GM23338 (cell line): ENCODE measurements at regions not wholly inside any gene's neighbourhood (a gene's known extent, or its start where the extent isn't known, plus 50 kb on each side); places are given as distances from the start of the nearest gene placed in this dataset.

Experiments used
- ATAC-seq: fragments of 200-7000 bp; cut with Tn5 transposase; 3 replicates; pipeline ENCODE4 v1.9.1; 2020
- DNase-seq: peaks from one replicate; pipeline ENCODE4 v3.0.0-alpha.2; 2015; ENCODE audit warnings: low spot score
- H2AFZ ChIP-seq: fragments of 200-600 bp; sonication (generic); 2 replicates; pipeline ENCODE4 v1.8.0; 2016; ENCODE audit warnings: antibody characterized with exemption, mild to moderate bottlenecking, moderate library complexity
- H3F3A ChIP-seq: fragments of 200-600 bp; sonication (generic); replicated peaks from 2 replicates; pipeline ENCODE4 v1.8.0; 2017; ENCODE audit warnings: antibody characterized with exemption, mixed run types, low read depth
- H3K27ac ChIP-seq: fragments of 200-600 bp; sonication (generic); 2 replicates; pipeline ENCODE4 v1.6.1; 2016; ENCODE audit warnings: low read depth
- H3K27me3 ChIP-seq: fragments of 200-600 bp; sonication (generic); 2 replicates; pipeline ENCODE4 v1.8.0; 2016; ENCODE audit warnings: mild to moderate bottlenecking, mixed run types, moderate library complexity; ENCODE audit not compliant: insufficient read depth
- H3K36me3 ChIP-seq: fragments of 200-600 bp; sonication (generic); 2 replicates; pipeline ENCODE4 v1.8.0; 2016; ENCODE audit warnings: mild to moderate bottlenecking; ENCODE audit not compliant: insufficient read depth
- H3K4me1 ChIP-seq: fragments of 200-600 bp; sonication (generic); 2 replicates; pipeline ENCODE4 v1.8.0; 2016; ENCODE audit warnings: mild to moderate bottlenecking, moderate library complexity; ENCODE audit not compliant: insufficient read depth
- H3K4me2 ChIP-seq: fragments of 200-600 bp; sonication (generic); 2 replicates; pipeline ENCODE4 v1.7.1; 2017; ENCODE audit warnings: mixed run types
- H3K4me3 ChIP-seq: fragments of 200-600 bp; sonication (generic); 2 replicates; pipeline ENCODE4 v1.6.1; 2016; ENCODE audit warnings: mixed run types
- H3K79me2 ChIP-seq: fragments of 200-600 bp; sonication (generic); replicated peaks from 2 replicates; pipeline ENCODE4 v1.8.0; 2017; ENCODE audit warnings: mild to moderate bottlenecking; ENCODE audit not compliant: insufficient read depth
- H3K9me2 ChIP-seq: fragments of 200-600 bp; sonication (generic); 2 replicates; pipeline ENCODE4 v1.8.0; 2017; ENCODE audit not compliant: insufficient read depth
- H4K20me1 ChIP-seq: fragments of 200-600 bp; sonication (generic); replicated peaks from 2 replicates; pipeline ENCODE4 v1.8.0; 2017; ENCODE audit warnings: mild to moderate bottlenecking; ENCODE audit not compliant: insufficient read depth
- H3K27ac Mint-ChIP-seq: 2 replicates; pipeline ENCODE4 v1.8.0; 2020; ENCODE audit warnings: inconsistent platforms, mild to moderate bottlenecking, moderate library complexity, mixed read lengths
- H3K27me3 Mint-ChIP-seq: 3 replicates; pipeline ENCODE4 v1.8.0; 2022; ENCODE audit warnings: low read depth, mild to moderate bottlenecking, moderate library complexity, mixed read lengths, inconsistent platforms; ENCODE audit not compliant: insufficient read depth, poor library complexity
- H3K36me3 Mint-ChIP-seq: 3 replicates; pipeline ENCODE4 v1.8.0; 2021; ENCODE audit warnings: low read depth, mild to moderate bottlenecking, inconsistent platforms, moderate library complexity, mixed read lengths
- H3K4me1 Mint-ChIP-seq: 3 replicates; pipeline ENCODE4 v1.8.0; 2020; ENCODE audit warnings: mild to moderate bottlenecking, inconsistent platforms, mixed read lengths
- H3K4me3 Mint-ChIP-seq: 3 replicates; pipeline ENCODE4 v1.8.0; 2021; ENCODE audit warnings: moderate library complexity, mild to moderate bottlenecking, inconsistent platforms, mixed read lengths
- H3K9me3 Mint-ChIP-seq: 3 replicates; pipeline ENCODE4 v1.8.0; 2020; ENCODE audit warnings: moderate library complexity, mild to moderate bottlenecking, inconsistent platforms, mixed read lengths
- CREB1 ChIP-seq: fragments of 250-450 bp; sonication (Bioruptor Pico); IDR thresholded peaks from 2 replicates; pipeline ENCODE4 v1.5.0; 2020; ENCODE audit warnings: low read depth, mild to moderate bottlenecking, moderate library complexity
- CTCF ChIP-seq, 2 experiments: fragments of 200-600 bp in 1 of 2; sonication (generic) in 1 of 2; conservative IDR thresholded peaks; 2 replicates each; pipeline versions ENCODE4 v1.5.1 to v1.6.1; 2016 to 2017; ENCODE audit warnings: antibody characterized with exemption in 2 of 2, low read depth in 2 of 2, mild to moderate bottlenecking in 2 of 2, moderate library complexity in 1 of 2
- ETS1 ChIP-seq: IDR thresholded peaks from 2 replicates; pipeline ENCODE4 v1.6.1; 2016; ENCODE audit warnings: antibody characterized with exemption
- EZH2 ChIP-seq: fragments of 200-600 bp; sonication (generic); IDR thresholded peaks from one replicate; pipeline ENCODE4 v1.8.0; 2017; ENCODE audit warnings: antibody characterized with exemption, mild to moderate bottlenecking, low read depth; ENCODE audit not compliant: unreplicated experiment
- EZH2phosphoT487 ChIP-seq: fragments of 200-600 bp; sonication (generic); IDR thresholded peaks from one replicate; pipeline ENCODE4 v1.8.1; 2018; ENCODE audit warnings: antibody characterized with exemption; ENCODE audit not compliant: unreplicated experiment
- JUNB ChIP-seq: IDR thresholded peaks from one replicate; pipeline ENCODE4 v1.6.1; 2016; ENCODE audit warnings: antibody characterized with exemption; ENCODE audit not compliant: unreplicated experiment
- NANOG ChIP-seq: IDR thresholded peaks from 2 replicates; pipeline ENCODE4 v1.6.1; 2016; ENCODE audit warnings: antibody characterized with exemption, borderline replicate concordance
- POLR2AphosphoS5 ChIP-seq: IDR thresholded peaks from 2 replicates; pipeline ENCODE4 v1.6.1; 2016; ENCODE audit warnings: antibody characterized with exemption, low read depth
- REST ChIP-seq: IDR thresholded peaks from one replicate; pipeline ENCODE4 v1.6.1; 2018; ENCODE audit warnings: antibody characterized with exemption; ENCODE audit not compliant: unreplicated experiment
- STAT1 ChIP-seq: IDR thresholded peaks from one replicate; pipeline ENCODE4 v1.6.1; 2016; ENCODE audit warnings: antibody characterized with exemption; ENCODE audit not compliant: unreplicated experiment
- ZNF114 ChIP-seq: fragments of 250-450 bp; sonication (Bioruptor Pico); IDR thresholded peaks from 2 replicates; pipeline ENCODE4 v1.5.0; 2020; ENCODE audit warnings: mild to moderate bottlenecking, moderate library complexity
- ZNF331 ChIP-seq: fragments of 250-450 bp; sonication (Bioruptor Pico); IDR thresholded peaks from 2 replicates; pipeline ENCODE4 v1.5.0; 2020; ENCODE audit warnings: low read depth, mild to moderate bottlenecking, moderate library complexity

GRCh38 chr7:96952974-96953391, 52.4 kb upstream of the DLX6 start (continued):
- TF ChIP-seq REST (no peak), ZNF331 (CRISPR knock-in tag) (no peak), NANOG (no peak), EZH2phosphoT487 (no peak), EZH2 (no peak), STAT1 (no peak), CTCF (conservative IDR thresholded peaks at IDR 0.05; ENCODE audit: low read depth in 2 of 2) (no peak), JUNB (no peak), CREB1 (no peak)

GRCh38 chr7:96953676-96954513, 51.5 kb upstream of the DLX6 start:
- H3K79me2 ChIP-seq, result no peaks in the 10 kb centered on the region
- H3K4me3 ChIP-seq, result no peak overlapping the region
- ATAC-seq, result no peak
- Mint-ChIP-seq H3K27ac (no peak overlapping the region), H3K4me3 (no peak overlapping the region), H3K4me1 (no peaks in the 10 kb centered on the region), H3K9me3 (no peaks in the 10 kb centered on the region), H3K36me3 (no peaks in the 10 kb centered on the region), H3K27me3 (no peaks in the 10 kb centered on the region)
- no peaks in the 10 kb centered on the region for H3K9me2 ChIP-seq
- H2AFZ ChIP-seq, result no peak overlapping the region
- no peaks in the 10 kb centered on the region for H3K36me3 ChIP-seq
- H4K20me1 ChIP-seq, result no peaks in the 10 kb centered on the region
- DNase-seq, result no peak
- H3K27me3 ChIP-seq, result no peaks in the 10 kb centered on the region
- no peak overlapping the region for H3K4me2 ChIP-seq
- H3F3A ChIP-seq, result no peaks in the 10 kb centered on the region
- H3K4me1 ChIP-seq, result no peaks in the 10 kb centered on the region
- no peak overlapping the region for H3K27ac ChIP-seq
- TF ChIP-seq EZH2 (no peak), ZNF114 (CRISPR knock-in tag) (no peak), CTCF (conservative IDR thresholded peaks at IDR 0.05; ENCODE audit: low read depth in 2 of 2) (no peak), NANOG (no peak), ETS1 (no peak), EZH2phosphoT487 (no peak), POLR2AphosphoS5 (no peak), JUNB (no peak), STAT1 (no peak), REST (no peak), ZNF331 (CRISPR knock-in tag) (no peak)
